Erythroblast (primary cell): ENCODE measurements at regions not wholly inside any gene's neighbourhood (a gene's known extent, or its start where the extent isn't known, plus 50 kb on each side); places are given as distances from the start of the nearest gene placed in this dataset.

Experiments
- GATA1 ChIP-seq: IDR thresholded peaks from 2 replicates; pipeline ENCODE4 v1.6.1; 2011; ENCODE audit warnings: low read depth, mild to moderate bottlenecking, control low read depth, low read length, moderate library complexity
- POLR2A ChIP-seq: IDR thresholded peaks from 2 replicates; pipeline ENCODE4 v1.6.1; 2011; ENCODE audit warnings: mild to moderate bottlenecking, low read length

DNA sequence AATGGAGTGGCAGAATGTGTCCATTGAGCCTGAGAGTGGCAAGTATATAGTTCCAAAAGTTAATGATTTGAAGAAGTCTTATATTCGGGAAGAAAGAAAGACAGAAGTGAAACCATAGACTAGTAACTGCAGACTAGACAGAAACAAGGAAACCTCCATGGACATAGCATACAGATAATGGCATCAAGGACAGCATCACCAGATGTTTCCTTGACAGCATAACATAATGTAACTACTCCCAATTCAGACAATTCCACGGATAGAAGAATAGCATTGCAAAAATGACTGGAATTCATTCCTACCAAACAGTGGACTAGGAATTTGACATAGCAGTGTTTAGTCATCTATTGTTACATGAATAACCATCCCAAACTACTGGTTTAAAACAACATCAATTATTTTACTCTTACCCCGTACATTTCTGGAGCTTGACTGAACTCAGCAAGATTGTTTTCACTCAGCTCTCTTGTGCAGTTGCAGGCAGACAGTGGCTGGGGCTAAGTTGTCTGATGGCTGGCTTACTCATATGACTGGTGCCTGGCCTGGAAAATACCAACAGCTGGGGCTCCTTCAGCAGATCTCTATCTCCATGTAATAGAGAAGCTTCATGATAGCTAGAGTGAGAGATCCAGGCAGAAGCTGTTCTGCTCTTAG lies 109.7 kb upstream of the GADL1 start:
- TF ChIP-seq POLR2A (no peak), GATA1 (no peak)
